Cardiac septum (tissue), 1 donor: ENCODE measurements at regions not wholly inside any gene's neighbourhood (a gene's known extent, or its start where the extent isn't known, plus 50 kb on each side); places are given as distances from the start of the nearest gene placed in this dataset.

Source experiments
- DNase-seq: peaks from one replicate; pipeline ENCODE4 v3.0.0-alpha.2; 2020; ENCODE audit warnings: low spot score
- intact Hi-C: fragments of 100-400 bp; cut with DNase I; formaldehyde crosslinking; loops from one replicate; pipeline ENCODE4 v1.14.0; 2022
- donor health status: DM: no; HTN: no; CAD: no.

- DNase-seq = no peak
- intact Hi-C loops = no loop called here
These were observed 227.2 kb upstream of the GOLIM4 start for GRCh38 chr3:168322941-168323340.

- intact Hi-C loops = no loop called here
- no peak for DNase-seq
These were observed 218.4 kb upstream of the GOLIM4 start for GRCh38 chr3:168314166-168314565.

- DNase-seq = no peak
- intact Hi-C loops = no loop called here
These were observed 217.3 kb upstream of the GOLIM4 start for GRCh38 chr3:168312984-168313383.

GRCh38 chr3:168307893-168308292 is 212.2 kb upstream of the GOLIM4 start:
- no peak for DNase-seq
- intact Hi-C loops = no loop called here

- intact Hi-C loops = no loop called here
- no peak for DNase-seq
These were observed 199.3 kb upstream of the GOLIM4 start for GRCh38 chr3:168295027-168295426.

- DNase-seq = no peak
- intact Hi-C loops = no loop called here
These were observed 196.6 kb upstream of the GOLIM4 start for GRCh38 chr3:168292296-168292695.

GRCh38 chr3:168289471-168290008 is 193.8 kb upstream of the GOLIM4 start:
- no peak for DNase-seq
- intact Hi-C loops = no loop called here

- intact Hi-C loops = no loop called here
- DNase-seq = no peak
These were observed 193.0 kb upstream of the GOLIM4 start for GRCh38 chr3:168288511-168289401.

- intact Hi-C loops = no loop called here
These were observed 189.8 kb upstream of the GOLIM4 start for GRCh38 chr3:168285506-168285905.

GRCh38 chr3:168284728-168285127 is 189.0 kb upstream of the GOLIM4 start:
- no peak for DNase-seq
- intact Hi-C loops = no loop called here

More at GRCh38 chr3:168285506-168285905, 189.8 kb upstream of the GOLIM4 start:
- DNase-seq = no peak

GRCh38 chr3:168275662-168276061 is 179.9 kb upstream of the GOLIM4 start:
- DNase-seq = no peak
- intact Hi-C loops = no loop called here

GRCh38 chr3:168273917-168274316 is 178.2 kb upstream of the GOLIM4 start:
- no peak for DNase-seq
- intact Hi-C loops = no loop called here

GRCh38 chr3:168273036-168273435 is 177.3 kb upstream of the GOLIM4 start:
- intact Hi-C loops = no loop called here
- no peak for DNase-seq

- DNase-seq = no peak
- intact Hi-C loops = no loop called here
These were observed 176.7 kb upstream of the GOLIM4 start for GRCh38 chr3:168272343-168272985.

GRCh38 chr3:168271932-168272331 is 176.2 kb upstream of the GOLIM4 start:
- DNase-seq = no peak
- intact Hi-C loops = no loop called here

GRCh38 chr3:168269001-168269400 is 173.3 kb upstream of the GOLIM4 start:
- intact Hi-C loops = no loop called here
- no peak for DNase-seq

GRCh38 chr3:168267179-168267578 is 171.5 kb upstream of the GOLIM4 start:
- intact Hi-C loops = no loop called here
- no peak for DNase-seq

GRCh38 chr3:168266335-168266734 is 170.6 kb upstream of the GOLIM4 start:
- intact Hi-C loops = no loop called here
- no peak for DNase-seq

GRCh38 chr3:168262887-168263286 is 167.2 kb upstream of the GOLIM4 start:
- intact Hi-C loops = no loop called here
- DNase-seq = no peak

- DNase-seq = no peak
These were observed 165.1 kb upstream of the GOLIM4 start for GRCh38 chr3:168260859-168261258.

GRCh38 chr3:168251371-168251770 is 155.6 kb upstream of the GOLIM4 start:
- intact Hi-C loops = no loop called here
- DNase-seq = no peak

More at GRCh38 chr3:168260859-168261258, 165.1 kb upstream of the GOLIM4 start:
- intact Hi-C loops = no loop called here
